ENCODE measurements at regions not wholly inside any gene's neighbourhood (a gene's known extent, or its start where the extent isn't known, plus 50 kb on each side); places are given as distances from the start of the nearest gene placed in this dataset.

- Histone ChIP-seq H3K36me3 (peaks cover 0 to 3% (median 0%) of the 10 kb centered on the region in 3 donors), H3K4me3 (no peak overlapping the region), H3K4me1 (no peaks in the 10 kb centered on the region), H3K27ac (no peak overlapping the region), H3K9me3 (peaks cover 0 to 14% (median 9%) of the 10 kb centered on the region in 3 donors), H3K27me3 (no peaks in the 10 kb centered on the region)
- intact Hi-C loops (cut with DNase I; ENCODE audit: low total_unique reads) = no loop called here
- no peak for TF ChIP-seq CTCF (IDR thresholded peaks at IDR 0.05)
- DNase-seq = no peak
Observed at GRCh38 chr5:172525996-172526360, 71.7 kb upstream of the SH3PXD2B start.

GRCh38 chr5:172525307-172525995 lies 71.1 kb upstream of the SH3PXD2B start:
- Histone ChIP-seq H3K36me3 (peaks cover 0 to 3% (median 0%) of the 10 kb centered on the region in 3 donors), H3K27ac (no peak overlapping the region), H3K9me3 (peaks cover 0 to 18% (median 11%) of the 10 kb centered on the region in 3 donors), H3K4me3 (no peak overlapping the region), H3K4me1 (no peaks in the 10 kb centered on the region), H3K27me3 (no peaks in the 10 kb centered on the region)
- intact Hi-C loops (cut with DNase I; ENCODE audit: low total_unique reads) = no loop called here
- no peak for TF ChIP-seq CTCF (IDR thresholded peaks at IDR 0.05)
- DNase-seq = no peak

GRCh38 chr5:172524573-172525021 lies 70.3 kb upstream of the SH3PXD2B start:
- Histone ChIP-seq H3K4me1 (no peaks in the 10 kb centered on the region), H3K9me3 (peaks cover 0 to 18% (median 11%) of the 10 kb centered on the region in 3 donors), H3K27me3 (no peaks in the 10 kb centered on the region), H3K27ac (no peak overlapping the region), H3K4me3 (no peak overlapping the region), H3K36me3 (peaks cover 0 to 3% (median 0%) of the 10 kb centered on the region in 3 donors)
- intact Hi-C loops (cut with DNase I; ENCODE audit: low total_unique reads) = no loop called here
- DNase-seq = no peak
- no peak for TF ChIP-seq CTCF (IDR thresholded peaks at IDR 0.05)

GRCh38 chr5:172523146-172523745 lies 68.9 kb upstream of the SH3PXD2B start:
- no peak for DNase-seq
- intact Hi-C loops (cut with DNase I; ENCODE audit: low total_unique reads) = no loop called here

GRCh38 chr5:172521338-172521932 lies 67.1 kb upstream of the SH3PXD2B start:
- Histone ChIP-seq H3K27me3 (no peaks in the 10 kb centered on the region), H3K27ac (no peak overlapping the region), H3K36me3 (peaks cover 0 to 3% (median 0%) of the 10 kb centered on the region in 3 donors), H3K4me1 (no peaks in the 10 kb centered on the region), H3K4me3 (no peak overlapping the region), H3K9me3 (peaks cover 0 to 18% (median 11%) of the 10 kb centered on the region in 3 donors)
- DNase-seq = no peak
- TF ChIP-seq CTCF (IDR thresholded peaks at IDR 0.05) = no peak
- intact Hi-C loops (cut with DNase I; ENCODE audit: low total_unique reads) = no loop called here

More at GRCh38 chr5:172523146-172523745, 68.9 kb upstream of the SH3PXD2B start:
- Histone ChIP-seq H3K36me3 (peaks cover 0 to 3% (median 0%) of the 10 kb centered on the region in 3 donors), H3K4me3 (no peak overlapping the region), H3K9me3 (peaks cover 0 to 18% (median 11%) of the 10 kb centered on the region in 3 donors), H3K27ac (no peak overlapping the region), H3K27me3 (no peaks in the 10 kb centered on the region), H3K4me1 (no peaks in the 10 kb centered on the region)
- no peak for TF ChIP-seq CTCF (IDR thresholded peaks at IDR 0.05)
